ENCODE measurements at regions not wholly inside any gene's neighbourhood (a gene's known extent, or its start where the extent isn't known, plus 50 kb on each side); places are given as distances from the start of the nearest gene placed in this dataset.

DNA sequence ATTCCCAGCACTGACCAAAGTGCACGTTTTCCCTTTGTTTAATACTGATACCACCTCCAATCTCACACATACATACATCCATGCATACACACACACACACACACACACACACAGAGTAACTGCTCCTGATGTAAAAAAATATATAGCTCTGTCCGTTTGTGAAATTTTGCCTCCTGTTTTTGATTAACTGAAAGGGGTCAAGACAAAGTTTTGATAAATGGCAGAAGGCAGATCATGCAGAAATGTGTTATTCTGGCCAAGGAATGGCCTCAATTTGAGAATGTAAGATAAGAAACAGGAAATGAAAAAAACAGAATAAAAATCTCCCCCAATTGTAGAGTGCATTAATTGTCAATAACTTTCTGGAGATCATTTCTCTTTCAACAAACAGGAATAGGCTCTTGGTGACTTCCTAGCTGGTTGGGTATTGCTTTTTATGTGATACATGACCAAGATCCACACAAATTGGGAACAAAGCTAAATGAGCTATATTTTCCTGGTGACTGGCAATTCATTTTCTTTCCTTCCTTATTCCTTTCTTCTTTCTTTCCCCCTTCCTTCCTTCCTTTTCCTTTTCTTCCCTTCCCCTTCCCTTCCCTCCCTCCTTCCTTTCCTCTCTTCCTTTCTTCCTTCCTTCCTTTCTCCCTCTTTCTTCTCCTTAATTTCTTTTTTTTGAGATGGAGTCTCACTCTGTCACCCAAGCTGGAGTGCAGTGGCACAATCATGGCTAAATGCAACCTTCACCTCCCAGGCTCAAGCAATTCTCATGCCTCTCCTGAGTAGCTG lies 88.9 kb upstream of the PMAIP1 start:
- Histone ChIP-seq H3K27me3 (ENCODE audit: control insufficient read depth, insufficient read depth, low read length) (no peaks in the 10 kb centered on the region), H3K36me3 (ENCODE audit: control insufficient read depth, insufficient read depth, low read length) (no peaks in the 10 kb centered on the region), H3K4me3 (ENCODE audit: low read depth, low read length) (no peak overlapping the region)
- DNase-seq (ENCODE audit: low read depth) = no peak
- TF ChIP-seq, protein P1, sequence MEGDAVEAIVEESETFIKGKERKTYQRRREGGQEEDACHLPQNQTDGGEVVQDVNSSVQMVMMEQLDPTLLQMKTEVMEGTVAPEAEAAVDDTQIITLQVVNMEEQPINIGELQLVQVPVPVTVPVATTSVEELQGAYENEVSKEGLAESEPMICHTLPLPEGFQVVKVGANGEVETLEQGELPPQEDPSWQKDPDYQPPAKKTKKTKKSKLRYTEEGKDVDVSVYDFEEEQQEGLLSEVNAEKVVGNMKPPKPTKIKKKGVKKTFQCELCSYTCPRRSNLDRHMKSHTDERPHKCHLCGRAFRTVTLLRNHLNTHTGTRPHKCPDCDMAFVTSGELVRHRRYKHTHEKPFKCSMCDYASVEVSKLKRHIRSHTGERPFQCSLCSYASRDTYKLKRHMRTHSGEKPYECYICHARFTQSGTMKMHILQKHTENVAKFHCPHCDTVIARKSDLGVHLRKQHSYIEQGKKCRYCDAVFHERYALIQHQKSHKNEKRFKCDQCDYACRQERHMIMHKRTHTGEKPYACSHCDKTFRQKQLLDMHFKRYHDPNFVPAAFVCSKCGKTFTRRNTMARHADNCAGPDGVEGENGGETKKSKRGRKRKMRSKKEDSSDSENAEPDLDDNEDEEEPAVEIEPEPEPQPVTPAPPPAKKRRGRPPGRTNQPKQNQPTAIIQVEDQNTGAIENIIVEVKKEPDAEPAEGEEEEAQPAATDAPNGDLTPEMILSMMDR (IDR thresholded peaks at IDR 0.05; ENCODE audit: insufficient read depth, low read length, poor library complexity, severe bottlenecking) = no peak

DNA sequence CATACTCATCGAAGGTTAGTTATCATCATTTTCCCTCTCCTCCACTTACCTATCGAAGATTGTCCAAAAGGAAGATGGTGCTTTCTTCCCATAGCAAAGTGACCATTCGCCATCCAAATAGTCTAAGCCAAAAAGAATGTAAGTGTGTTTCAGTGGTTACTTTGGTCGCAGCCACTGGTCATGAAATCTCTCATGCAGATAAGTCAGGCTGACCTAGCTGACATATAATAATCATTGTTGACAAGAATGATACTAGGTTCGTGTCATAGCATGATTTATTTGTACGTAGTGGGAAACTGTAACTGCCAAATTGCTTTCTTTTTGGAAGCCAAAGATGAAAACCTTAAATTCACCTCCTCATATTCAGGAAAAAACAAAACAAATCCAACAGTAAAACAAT lies 89.6 kb upstream of the PMAIP1 start:
- no peak overlapping the region for H3K4me3 ChIP-seq (ENCODE audit: low read depth, low read length)
- H3K36me3 ChIP-seq (ENCODE audit: control insufficient read depth, insufficient read depth, low read length) = no peaks in the 10 kb centered on the region
- no peak for DNase-seq (ENCODE audit: low read depth)
- TF ChIP-seq, protein P1 (IDR thresholded peaks at IDR 0.05; ENCODE audit: insufficient read depth, low read length, poor library complexity, severe bottlenecking) = no peak
- no peaks in the 10 kb centered on the region for H3K27me3 ChIP-seq (ENCODE audit: control insufficient read depth, insufficient read depth, low read length)

GRCh38 chr18:59802031-59802430 lies 97.8 kb upstream of the PMAIP1 start:
- no peak for DNase-seq (ENCODE audit: low read depth)
- Histone ChIP-seq H3K27me3 (ENCODE audit: control insufficient read depth, insufficient read depth, low read length) (no peaks in the 10 kb centered on the region), H3K36me3 (ENCODE audit: control insufficient read depth, insufficient read depth, low read length) (no peaks in the 10 kb centered on the region), H3K4me3 (ENCODE audit: low read depth, low read length) (no peak overlapping the region)
- TF ChIP-seq, protein P1 (IDR thresholded peaks at IDR 0.05; ENCODE audit: insufficient read depth, low read length, poor library complexity, severe bottlenecking) = no peak

- Histone ChIP-seq H3K36me3 (ENCODE audit: control insufficient read depth, insufficient read depth, low read length) (no peaks in the 10 kb centered on the region), H3K27me3 (ENCODE audit: control insufficient read depth, insufficient read depth, low read length) (no peaks in the 10 kb centered on the region), H3K4me3 (ENCODE audit: low read depth, low read length) (no peak overlapping the region)
- DNase-seq (ENCODE audit: low read depth) = no peak
- TF ChIP-seq, protein P1 (IDR thresholded peaks at IDR 0.05; ENCODE audit: insufficient read depth, low read length, poor library complexity, severe bottlenecking) = no peak
These were observed 98.2 kb upstream of the PMAIP1 start for GRCh38 chr18:59801576-59801975.

DNA sequence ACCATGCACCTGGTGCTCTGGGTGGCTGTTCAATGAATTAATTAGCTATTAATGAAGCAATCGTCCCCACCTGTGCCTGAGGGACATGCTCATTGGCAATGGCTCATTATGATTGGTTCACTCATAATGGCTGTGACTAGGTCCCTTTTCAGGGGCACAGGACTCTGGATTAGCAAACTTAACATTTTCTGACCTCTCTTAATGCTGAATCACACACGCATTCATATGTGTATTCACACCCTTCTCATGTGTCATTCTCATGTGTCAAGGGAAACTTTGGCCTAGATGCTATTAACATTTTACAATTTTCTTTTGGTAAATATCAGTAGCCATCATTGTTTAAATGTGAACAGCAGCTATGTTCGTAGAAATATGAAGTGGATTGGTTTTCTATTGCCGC lies 98.9 kb upstream of the PMAIP1 start:
- DNase-seq (ENCODE audit: low read depth) = no peak
- TF ChIP-seq, protein P1 (IDR thresholded peaks at IDR 0.05; ENCODE audit: insufficient read depth, low read length, poor library complexity, severe bottlenecking) = no peak
- Histone ChIP-seq H3K27me3 (ENCODE audit: control insufficient read depth, insufficient read depth, low read length) (no peaks in the 10 kb centered on the region), H3K36me3 (ENCODE audit: control insufficient read depth, insufficient read depth, low read length) (no peaks in the 10 kb centered on the region), H3K4me3 (ENCODE audit: low read depth, low read length) (no peak overlapping the region)
